GM21723 (cell line): ENCODE measurements at regions not wholly inside any gene's neighbourhood (a gene's known extent, or its start where the extent isn't known, plus 50 kb on each side); places are given as distances from the start of the nearest gene placed in this dataset.
"Not testable (repeated sequence)": the region's sequence is repeated elsewhere in the genome, so short reads cannot be mapped to it uniquely, and the experiment has no call there.

Experiments used
- ATAC-seq: cut with Tn5 transposase; IDR thresholded peaks from one replicate; pipeline ENCODE4 v1.9.1; 2021; ENCODE audit warnings: mild to moderate bottlenecking, moderate library complexity; ENCODE audit not compliant: unreplicated experiment

DNA sequence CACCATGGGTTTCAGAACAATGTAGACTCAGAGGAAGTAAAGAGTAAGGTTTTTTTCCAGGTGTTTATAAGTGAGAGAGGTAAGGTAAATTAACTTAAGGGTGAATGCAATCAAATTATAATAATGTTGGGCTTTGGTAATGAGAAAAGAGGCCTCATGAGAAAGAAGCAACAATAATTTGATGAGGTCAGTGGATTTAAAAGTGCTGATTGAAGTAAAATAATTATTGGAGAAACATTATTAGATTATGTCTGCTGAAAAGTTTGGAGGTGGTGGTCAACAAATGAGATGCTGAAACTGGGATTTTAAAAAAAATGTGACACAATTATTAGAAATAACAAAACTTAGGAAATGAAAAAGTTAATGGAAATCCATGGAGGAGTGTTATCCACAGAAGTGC is 187.4 kb upstream of the BRINP3 start:
- no peak for ATAC-seq

DNA sequence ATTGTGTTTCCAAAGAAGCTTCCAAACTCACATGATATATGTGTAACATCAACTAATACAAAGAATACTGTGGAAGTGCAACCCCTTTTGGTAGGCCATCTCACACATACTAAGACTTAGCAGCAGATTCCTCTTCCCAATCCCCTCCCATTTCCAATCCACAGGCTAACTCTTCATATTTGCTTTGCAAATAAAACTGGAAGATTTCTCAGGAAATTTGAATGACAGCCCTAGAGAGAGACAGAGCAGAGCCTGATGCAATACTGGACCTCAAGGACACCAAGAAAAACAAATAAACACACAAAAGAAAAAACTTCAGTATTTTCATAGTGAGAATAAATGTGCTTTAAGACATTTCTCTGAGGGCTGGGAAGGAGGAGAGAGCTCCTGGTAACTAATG is 190.2 kb upstream of the BRINP3 start:
- no peak for ATAC-seq

DNA sequence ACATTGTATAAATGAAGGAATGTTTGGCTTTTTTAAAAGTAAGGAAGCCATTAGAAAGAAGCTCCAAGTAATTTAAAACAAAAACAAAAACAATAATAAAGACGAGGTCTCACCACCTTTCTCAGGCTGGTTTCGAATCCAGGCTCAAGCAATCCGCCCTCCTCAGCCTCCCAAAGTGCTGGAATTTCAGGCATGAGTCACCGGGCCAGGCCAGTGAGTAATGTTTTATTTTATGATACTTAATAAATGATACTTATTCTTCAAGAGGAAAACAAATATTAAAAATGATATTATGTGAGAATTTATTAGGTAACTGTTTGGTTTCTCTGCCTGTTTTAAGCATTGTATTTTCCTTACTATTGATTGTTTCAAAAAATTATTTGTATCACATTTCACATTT is 201.4 kb upstream of the BRINP3 start:
- ATAC-seq = no peak

DNA sequence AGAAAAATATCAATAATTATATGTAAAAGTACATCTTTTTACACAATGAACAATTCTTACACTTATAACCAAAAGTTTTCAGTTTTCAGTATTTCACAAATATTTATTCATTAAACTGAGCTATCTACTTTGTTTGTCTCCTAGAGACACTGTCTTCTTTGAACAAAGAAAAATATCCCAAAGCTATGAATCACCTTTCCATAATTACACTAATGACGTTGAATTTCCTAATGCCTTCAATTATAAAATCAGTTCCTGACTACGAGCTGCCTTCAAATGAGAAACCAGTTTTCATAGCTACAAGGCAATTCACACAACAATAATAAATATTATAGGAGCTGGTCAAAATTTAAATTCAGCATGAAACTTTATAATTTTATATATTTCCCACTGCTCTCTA is 201.8 kb upstream of the BRINP3 start:
- no peak for ATAC-seq

DNA sequence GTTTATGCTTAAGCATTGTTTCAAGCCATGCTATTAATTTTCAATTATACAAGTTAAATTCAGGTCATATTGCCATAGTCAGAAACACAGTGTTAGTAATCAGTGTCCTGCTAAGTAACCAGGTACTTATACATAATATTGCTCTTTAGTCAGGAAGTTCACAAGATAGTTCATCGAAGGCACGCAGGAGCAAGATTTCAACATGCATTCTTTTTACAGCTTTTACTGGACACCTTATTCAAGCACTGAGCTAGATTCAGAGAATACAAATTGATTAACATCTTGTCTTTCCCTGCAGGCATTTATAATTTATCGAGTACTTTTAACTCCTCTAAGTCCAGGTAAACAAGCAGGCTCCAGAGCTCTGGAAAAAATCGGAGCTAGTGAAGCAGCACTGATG is 202.3 kb upstream of the BRINP3 start:
- ATAC-seq = no peak

DNA sequence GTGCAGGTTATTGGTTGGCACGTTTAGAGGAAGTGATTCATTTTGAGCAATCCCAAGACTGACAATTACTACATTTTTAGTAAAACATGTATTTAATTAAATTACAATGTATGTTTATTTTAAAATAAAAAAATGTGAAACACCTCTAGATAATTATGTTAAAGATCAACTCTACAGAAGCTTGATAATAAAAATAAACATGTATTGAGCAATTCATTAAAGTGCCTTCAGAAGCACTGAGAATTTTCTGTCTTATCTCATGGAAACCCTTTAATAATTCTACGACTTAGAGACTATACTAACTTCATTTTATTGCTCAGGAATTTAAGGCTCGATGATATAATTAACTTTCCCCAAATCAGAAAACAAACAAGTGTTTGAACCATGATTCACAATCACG is 208.0 kb upstream of the BRINP3 start:
- no peak for ATAC-seq

DNA sequence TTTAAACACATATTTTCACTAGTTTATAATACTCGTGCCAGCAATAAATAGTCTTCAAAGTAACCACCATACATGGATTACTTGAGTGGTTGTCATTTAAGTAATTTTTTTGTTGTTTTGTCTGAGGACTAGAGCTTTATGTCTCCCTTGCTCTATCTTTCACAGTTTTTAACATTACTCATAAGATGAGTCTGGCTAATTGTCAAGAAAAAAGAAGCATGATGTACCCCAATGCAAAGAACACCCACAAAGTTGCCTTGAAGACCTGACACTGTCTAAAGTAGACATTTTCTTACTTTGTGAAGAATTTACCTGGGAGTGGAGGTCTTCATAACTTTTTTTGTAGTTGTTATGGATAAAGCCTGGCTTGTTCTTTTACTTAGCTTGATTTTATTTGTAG is 210.4 kb upstream of the BRINP3 start:
- ATAC-seq = no peak

DNA sequence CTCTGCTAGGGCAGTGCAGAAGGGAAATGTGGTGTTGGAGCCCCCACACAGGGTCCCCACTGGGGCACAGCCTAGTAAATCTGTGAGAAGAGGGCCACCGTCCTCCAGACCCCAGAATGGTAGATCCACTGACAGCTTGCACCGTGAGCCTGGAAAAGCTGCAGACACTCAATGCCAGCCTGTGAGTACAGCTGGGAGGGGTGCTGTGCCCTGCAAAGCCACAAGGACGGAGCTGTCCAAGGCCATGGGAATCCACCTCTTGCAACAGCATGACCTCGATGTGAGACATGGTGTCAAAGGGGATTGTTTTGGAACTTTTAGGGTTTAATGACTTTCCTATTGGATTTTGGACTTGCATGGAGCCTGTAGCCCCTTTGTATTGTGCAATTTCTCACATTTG is 220.8 kb upstream of the BRINP3 start:
- ATAC-seq = not testable (repeated sequence)

DNA sequence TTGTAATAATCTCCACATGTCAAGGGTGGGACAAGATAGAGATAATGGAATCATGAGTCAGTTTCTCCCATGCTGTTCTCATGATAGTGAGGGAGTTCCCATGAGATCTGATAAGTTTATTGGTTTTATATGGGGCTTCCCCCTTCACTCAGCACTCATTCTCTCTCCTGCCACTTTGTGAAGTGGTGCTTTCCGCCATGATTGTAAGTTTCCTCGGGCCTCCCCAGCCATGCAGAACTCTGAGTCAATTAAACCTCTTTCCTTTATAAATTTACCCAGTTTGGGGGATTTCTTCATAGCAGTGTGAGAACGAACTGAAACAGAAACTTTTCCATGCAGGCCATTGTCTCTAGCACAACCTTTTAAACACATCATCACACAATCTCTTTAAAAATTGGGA is 221.5 kb upstream of the BRINP3 start:
- no peak for ATAC-seq

DNA sequence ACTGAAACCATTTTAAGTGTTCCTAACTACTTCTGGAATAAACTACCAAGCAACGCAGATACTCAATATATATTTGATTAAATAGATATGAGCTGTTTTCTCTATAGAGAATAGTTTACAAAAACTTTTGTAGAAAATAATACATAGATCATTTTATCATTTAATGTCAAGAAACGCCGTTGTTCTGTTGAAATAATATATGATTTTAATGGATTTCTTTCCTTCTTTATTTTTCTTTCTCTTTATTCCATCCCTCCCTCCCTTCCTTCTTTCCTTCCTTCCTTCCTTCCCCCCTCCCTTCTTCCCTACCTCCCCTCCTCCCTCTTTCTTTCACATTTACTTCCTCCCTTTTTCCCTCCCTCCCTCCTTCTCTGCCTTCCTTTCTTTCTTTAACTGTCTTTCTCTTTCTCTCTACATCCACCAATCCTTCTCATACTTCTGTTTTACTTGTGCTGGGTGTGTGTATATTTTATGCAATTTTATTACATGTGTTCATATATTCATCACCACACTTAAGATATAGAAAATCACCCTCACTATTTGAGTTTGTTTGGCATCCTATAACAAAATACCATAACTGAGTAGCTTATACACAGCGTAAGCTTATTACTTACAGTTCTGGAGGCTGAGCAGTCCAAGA is 230.9 kb upstream of the BRINP3 start:
- no peak for ATAC-seq

DNA sequence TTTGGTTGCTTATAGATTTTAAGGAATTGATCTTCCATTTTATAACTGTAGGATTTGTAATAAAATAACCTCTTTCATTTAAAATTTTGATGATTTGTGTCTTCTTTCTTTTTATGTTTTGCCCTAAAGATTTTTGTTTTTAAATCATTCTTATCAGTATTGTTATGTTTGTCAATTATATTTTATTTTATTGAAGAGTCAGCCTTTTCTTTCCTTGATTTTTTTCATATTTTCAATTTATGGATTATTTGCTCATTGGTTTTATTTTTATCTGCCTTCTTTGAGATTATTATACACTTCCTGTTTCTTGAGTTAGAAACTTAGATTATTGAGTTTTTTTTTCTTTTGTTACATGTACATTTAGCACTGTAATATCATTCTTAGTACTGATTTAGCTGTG is 233.4 kb upstream of the BRINP3 start:
- no peak for ATAC-seq

DNA sequence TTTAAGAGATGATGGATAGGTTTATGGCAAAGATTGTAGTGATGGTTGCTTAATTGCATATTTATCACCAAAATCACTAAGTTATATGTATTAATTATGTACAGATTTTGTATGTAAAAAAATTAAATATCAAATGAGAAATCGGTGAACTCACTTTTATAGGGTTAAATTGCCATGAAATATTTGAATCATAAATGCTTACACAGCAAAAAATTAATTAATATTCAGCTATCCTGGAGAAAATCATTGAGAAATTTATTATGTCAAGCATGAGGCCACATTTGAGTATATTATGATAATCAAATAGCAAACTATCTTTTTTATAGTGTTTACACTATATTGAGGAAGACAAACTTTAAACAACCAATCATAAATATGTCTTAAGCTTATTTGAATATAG is 239.4 kb upstream of the BRINP3 start:
- no peak for ATAC-seq

DNA sequence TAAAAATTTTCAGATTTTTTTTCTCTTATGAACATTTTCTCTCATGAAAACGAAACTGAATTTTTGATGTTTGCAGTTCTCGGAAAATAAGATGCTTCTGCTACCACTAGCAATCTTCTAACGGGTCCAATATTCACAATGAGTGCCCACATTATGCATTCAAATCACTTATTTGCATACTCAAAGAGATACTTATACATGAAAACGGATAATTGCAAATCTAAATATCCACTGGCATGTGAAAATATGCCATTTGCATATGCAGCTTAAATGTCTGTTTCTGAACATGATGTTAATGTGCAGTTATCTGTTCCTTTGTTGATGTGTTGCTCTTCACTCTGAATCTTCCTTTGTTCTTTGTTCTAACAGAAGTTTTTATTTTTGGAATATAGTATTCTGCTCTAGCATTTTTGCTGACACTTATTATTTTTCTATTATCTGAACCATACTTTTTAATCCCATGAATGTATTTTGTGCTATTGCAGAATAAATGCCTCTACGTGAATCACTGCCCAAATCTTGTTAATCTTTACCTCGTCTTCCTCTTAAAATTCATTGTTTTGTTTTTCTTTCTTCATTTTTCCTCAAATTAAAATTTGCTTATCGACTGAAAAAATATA is 259.4 kb upstream of the BRINP3 start:
- no peak for ATAC-seq

DNA sequence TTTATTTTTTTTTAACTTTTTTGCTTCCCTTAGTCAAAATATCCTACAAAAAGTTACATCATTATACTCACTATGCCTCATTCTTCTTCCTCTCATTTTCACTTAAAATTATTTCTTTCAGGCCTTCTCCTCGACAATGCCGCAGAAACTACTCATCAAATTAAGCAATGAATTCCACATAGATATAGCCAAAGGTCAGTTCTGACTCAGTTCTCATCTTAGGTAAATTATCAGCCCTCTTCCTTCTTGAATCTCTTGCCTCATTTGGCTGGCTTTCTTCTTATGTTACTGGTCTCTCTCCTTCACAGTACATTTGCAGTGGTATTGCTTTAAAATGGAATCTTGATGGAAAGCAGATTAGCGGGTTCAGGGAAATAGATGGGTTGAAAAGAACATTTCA is 260.7 kb upstream of the BRINP3 start:
- ATAC-seq = no peak

DNA sequence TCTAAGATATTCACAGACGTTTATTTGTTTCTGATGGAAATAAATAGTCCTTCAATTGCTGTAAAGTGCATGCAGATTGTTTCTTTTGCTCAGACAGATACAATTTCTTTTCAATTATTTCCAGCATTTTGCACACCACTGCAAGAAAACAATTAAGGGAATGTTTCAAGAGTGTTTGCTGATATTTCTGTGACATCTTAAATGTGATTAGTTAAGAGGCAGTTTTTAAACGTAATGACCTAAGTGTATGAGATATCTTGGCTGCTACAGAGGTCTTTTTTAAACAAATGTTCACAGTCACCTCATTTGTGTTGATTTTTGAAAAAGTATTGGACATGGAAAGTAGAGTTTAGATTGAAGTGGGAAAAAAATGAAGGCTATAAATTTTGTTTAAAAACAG is 262.3 kb upstream of the BRINP3 start:
- ATAC-seq = no peak

DNA sequence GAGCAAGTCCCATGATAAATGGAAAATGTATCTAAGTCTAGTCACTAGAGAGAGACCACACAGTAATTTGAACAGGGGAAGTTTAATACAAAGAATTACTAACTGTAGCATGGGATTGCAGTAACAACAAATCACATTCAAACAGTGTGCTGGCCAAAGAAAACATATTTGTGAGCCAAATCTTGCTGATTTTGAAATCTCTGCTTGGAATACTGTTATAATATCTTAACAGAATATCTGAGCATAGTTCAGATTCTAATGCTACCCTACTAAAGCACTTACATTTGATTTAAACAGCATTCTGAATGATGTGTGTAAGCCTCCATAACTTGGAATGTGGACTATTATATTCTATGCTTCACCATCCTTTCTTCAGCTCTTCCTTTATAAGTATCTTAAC is 270.0 kb upstream of the BRINP3 start:
- no peak for ATAC-seq

DNA sequence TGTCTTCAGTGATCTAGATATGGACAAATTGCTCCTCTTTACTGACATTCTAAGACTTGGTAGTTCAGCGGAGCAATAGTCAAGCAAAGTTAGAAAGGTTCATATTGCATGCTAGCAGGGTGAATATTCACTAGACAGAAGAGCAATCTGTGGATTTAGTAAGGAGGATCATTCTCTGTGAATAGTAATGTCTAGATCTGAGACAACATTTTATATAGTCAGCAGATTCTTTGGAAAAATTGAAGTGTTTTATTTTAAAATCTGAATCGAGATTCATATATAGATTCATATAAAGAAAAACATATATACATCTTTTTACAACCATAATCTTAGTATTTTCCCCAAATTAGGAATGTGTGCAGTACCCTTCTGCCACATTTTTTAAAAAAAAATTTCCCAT is 274.5 kb upstream of the BRINP3 start:
- ATAC-seq = no peak

DNA sequence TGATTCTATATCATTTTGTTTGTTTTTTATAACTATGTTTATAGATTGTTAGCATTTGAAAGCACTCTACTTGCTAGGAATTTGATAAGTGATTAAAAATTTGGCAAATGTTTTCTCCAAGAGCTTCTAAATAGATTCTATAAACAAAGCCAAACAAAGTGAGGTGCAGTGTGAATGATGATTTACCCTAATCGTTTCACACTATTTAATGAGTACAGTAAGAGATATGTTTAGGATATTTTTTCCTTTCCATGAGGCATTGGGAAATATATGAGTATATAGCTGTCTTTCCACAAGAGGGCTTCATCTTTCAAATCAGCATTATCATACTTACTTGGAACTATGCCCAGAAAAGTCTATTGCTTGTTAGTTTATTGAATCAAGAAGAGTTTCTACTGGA is 277.0 kb upstream of the BRINP3 start:
- no peak for ATAC-seq

DNA sequence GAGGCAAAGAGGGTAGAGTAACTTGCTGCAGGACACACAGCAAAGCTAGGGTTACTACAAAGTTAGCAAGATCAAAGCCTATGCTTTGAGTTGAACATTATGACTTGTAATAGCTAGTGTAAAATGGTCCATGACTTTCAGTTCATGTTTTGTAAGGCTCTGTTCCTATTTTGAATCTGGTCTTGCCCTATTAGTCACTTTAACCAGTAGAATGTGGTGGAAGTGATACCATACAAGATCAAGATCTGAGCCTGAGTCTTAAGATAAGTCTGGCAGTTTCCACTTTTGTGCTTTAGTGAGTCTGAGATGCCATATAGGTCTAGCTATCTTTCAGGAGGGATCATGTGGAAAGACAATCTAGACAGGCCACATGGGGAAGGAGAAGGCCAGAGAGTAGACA is 282.1 kb upstream of the BRINP3 start:
- ATAC-seq = peak; percentile 91

DNA sequence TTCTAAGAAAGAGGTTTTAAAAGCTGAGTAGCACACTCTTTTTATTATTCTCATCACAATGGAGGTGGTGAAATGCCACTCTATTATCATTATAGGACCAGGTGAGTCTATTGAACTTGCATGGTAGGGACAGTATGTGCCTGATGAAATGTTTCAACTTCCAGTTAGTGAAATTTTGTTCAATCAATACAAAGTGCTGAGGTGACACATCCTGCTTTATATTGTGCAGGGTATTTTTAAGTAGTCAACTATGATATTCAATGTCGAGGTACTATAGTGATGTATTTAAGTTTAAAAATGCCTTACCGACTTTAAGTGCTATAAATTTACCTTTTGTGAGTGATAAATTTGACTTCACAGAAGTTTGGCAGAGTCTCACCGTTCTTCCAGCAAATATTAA is 284.7 kb upstream of the BRINP3 start:
- no peak for ATAC-seq

DNA sequence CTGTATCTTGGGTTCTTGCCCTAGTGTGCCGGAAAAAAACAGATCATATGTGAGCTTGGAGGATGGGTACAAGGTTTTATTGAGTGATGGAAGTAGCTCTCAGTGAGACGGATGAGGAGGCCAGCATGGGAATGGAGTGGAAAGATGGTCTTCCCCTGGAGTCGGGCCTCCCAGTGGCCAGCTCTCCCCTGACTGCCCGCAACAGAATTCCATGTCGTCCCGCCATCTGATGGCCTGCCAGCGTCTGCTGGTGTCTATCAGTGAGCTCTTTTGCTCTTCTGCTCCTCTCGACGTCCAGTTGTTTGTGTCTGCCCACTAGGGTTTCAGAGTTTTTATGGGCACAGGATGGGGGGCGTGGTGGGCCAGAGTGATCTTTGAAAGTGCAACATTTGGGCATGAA is 315.2 kb upstream of the BRINP3 start:
- no peak for ATAC-seq

DNA sequence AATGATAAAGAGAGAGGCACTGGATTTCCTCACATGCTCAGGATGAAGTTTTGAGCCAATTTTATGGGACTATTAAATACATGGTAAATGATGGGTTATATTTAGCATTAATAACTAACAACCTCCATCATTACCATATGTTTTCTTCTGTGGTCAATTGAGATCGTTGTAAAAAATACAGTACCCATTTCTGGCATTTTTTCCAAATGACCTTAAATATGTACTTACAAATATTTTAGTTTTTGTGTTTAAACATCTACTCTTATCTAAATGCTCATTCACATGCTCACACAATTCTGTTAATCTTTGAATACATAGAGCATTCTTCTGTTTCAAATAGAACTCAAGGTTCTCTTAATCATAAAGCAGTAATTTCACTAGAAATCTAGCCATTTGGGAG is 330.0 kb upstream of the BRINP3 start:
- no peak for ATAC-seq

DNA sequence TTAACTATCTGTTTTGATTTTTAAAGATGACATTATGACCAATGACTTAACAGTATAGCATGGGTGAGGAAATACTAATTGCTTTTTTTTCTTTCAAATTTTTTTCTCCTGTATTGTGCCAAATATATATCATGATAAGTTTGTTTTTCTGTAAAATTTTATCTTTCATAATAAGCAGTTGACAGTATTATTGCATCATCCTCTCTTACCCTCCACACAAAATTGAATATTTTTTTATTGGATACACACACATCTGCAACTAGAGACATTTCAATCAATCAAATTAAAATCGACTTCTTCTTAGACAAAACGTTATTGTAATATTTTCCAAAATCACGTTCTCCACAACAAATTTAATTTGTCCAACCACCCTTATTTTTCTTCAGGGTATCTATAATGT is 330.4 kb upstream of the BRINP3 start:
- no peak for ATAC-seq
